A673 (cell line): ENCODE measurements at regions not wholly inside any gene's neighbourhood (a gene's known extent, or its start where the extent isn't known, plus 50 kb on each side); places are given as distances from the start of the nearest gene placed in this dataset.

Experiments used
- CTCF ChIP-seq: fragments of 300-800, 200-600 bp; sonication (generic); conservative IDR thresholded peaks from 2 replicates; pipeline ENCODE4 v1.5.1; 2017; ENCODE audit warnings: low read depth, mild to moderate bottlenecking, antibody characterized with exemption, low read length, moderate library complexity, mixed read lengths
- EZH2 ChIP-seq: fragments of 200-600 bp; sonication (generic); IDR thresholded peaks from 2 replicates; pipeline ENCODE4 v1.6.1; 2017; ENCODE audit warnings: borderline replicate concordance, low read depth, mild to moderate bottlenecking, mixed read lengths, antibody characterized with exemption, low read length; ENCODE audit not compliant: poor library complexity, severe bottlenecking

DNA sequence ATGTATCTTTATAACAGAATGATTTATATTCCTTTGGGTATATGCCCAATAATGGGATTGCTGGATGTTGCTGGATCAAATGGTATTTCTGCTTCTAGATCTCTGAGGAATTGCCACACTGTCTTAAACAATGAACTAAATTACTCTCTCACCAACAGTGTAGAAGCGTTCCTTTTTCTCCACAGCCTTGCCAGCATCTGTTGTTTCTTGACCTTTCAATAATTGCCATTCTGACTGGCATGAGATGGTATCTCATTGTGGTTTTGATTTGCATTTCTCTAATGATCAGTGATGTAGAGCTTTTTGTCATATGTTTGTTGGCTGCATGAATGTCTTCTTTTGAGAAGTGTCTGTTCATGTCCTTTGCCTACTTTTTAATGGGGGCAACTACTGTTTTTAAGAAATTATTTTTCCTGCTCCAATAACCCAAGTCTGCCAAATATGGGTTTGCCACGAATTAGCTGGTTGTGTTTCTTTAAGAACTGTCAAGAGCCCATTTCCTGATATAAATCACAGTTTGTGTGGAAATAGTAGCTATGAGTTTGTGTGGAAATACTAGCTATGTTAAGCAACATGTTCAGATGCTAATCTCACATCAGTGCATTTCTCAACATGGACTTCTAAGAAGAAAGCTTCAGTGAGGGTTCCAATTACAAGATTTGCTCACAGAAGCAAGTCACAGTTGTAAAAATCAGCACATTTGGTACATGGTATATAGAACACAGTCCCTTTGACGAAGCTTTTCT is 259.4 kb downstream of the ANAPC1 start:
- TF ChIP-seq CTCF (no peak), EZH2 (no peak)
